SK-N-SH (cell line): ENCODE measurements at regions not wholly inside any gene's neighbourhood (a gene's known extent, or its start where the extent isn't known, plus 50 kb on each side); places are given as distances from the start of the nearest gene placed in this dataset.

ENCODE experiments used
- CTCF ChIA-PET: fragments of 300-600, 350-600 bp; formaldehyde crosslinking; extraction: SDS; loops from one replicate; lab custom pipeline; 2021; lab: Yijun Ruan, JAX
- POLR2A ChIA-PET: fragments of 350-600 bp; sonication (Branson Sonifier 250); formaldehyde crosslinking; extraction: SDS; loops from one replicate; lab custom pipeline; 2020; ENCODE audit warnings: antibody characterized with exemption, inconsistent platforms; lab: Yijun Ruan, JAX
- DNase-seq: peaks from one replicate; pipeline ENCODE4 v3.0.0; 2012
- H2AFZ ChIP-seq: fragments of 200-600 bp; sonication (generic); 2 replicates; pipeline ENCODE4 v1.8.1; 2016; ENCODE audit warnings: antibody characterized with exemption, mild to moderate bottlenecking, low read depth
- H3F3A ChIP-seq: fragments of 200-600 bp; sonication (generic); replicated peaks from 2 replicates; pipeline ENCODE3; 2016; ENCODE audit warnings: antibody characterized with exemption, mild to moderate bottlenecking; ENCODE audit not compliant: insufficient read depth
- H3K27ac ChIP-seq, 2 experiments: fragments of 200-500 bp in 1 of 2; fragments of 200-600 bp in 1 of 2; sonication (Bioruptor generic) in 1 of 2; sonication (generic), shearing (Covaris generic) in 1 of 2; 2 replicates each; pipeline versions ENCODE4 v1.5.1 to v1.6.1; 2014 to 2016; ENCODE audit warnings: low read depth in 2 of 2, inconsistent platforms in 1 of 2, low read length in 1 of 2, mild to moderate bottlenecking in 1 of 2, mixed read lengths in 1 of 2
- H3K27me3 ChIP-seq: fragments of 200-600 bp; sonication (generic), shearing (Covaris generic); 2 replicates; pipeline ENCODE4 v1.6.1; 2016; ENCODE audit warnings: mixed run types; ENCODE audit not compliant: insufficient read depth
- H3K36me3 ChIP-seq, 2 experiments: fragments of 200-500 bp in 1 of 2; fragments of 200-600 bp in 1 of 2; sonication (Bioruptor generic) in 1 of 2; sonication (generic) in 1 of 2; replicated peaks in 1 of 2; 2 replicates each; pipeline versions ENCODE3 to v1.5.1; 2014 to 2016; ENCODE audit warnings: low read length in 1 of 2, mild to moderate bottlenecking in 1 of 2; ENCODE audit not compliant: insufficient read depth in 2 of 2, control insufficient read depth in 1 of 2
- H3K4me1 ChIP-seq, 2 experiments: fragments of 200-500 bp in 1 of 2; fragments of 200-600 bp in 1 of 2; sonication (Bioruptor generic) in 1 of 2; sonication (generic), shearing (Covaris generic) in 1 of 2; 2 replicates each; pipeline versions ENCODE4 v1.5.1 to v1.6.1; 2014 to 2016; ENCODE audit warnings: low read depth in 1 of 2, low read length in 1 of 2, mixed run types in 1 of 2; ENCODE audit not compliant: insufficient read depth in 2 of 2, control insufficient read depth in 1 of 2
- H3K4me2 ChIP-seq: fragments of 200-600 bp; sonication (generic), shearing (Covaris generic); 2 replicates; pipeline ENCODE4 v1.6.1; 2017; ENCODE audit warnings: mixed run types
- H3K4me3 ChIP-seq, 2 experiments: fragments of 200-500 bp in 1 of 2; fragments of 200-600 bp in 1 of 2; sonication (Bioruptor generic) in 1 of 2; sonication (generic), shearing (Covaris generic) in 1 of 2; 2 replicates each; pipeline versions ENCODE4 v1.5.1 to v1.8.1; 2014 to 2016; ENCODE audit warnings: low read depth in 2 of 2, inconsistent platforms in 1 of 2, low read length in 1 of 2, mild to moderate bottlenecking in 1 of 2, mixed read lengths in 1 of 2, moderate library complexity in 1 of 2
- H3K79me2 ChIP-seq: fragments of 200-600 bp; sonication (generic); 2 replicates; pipeline ENCODE4 v1.8.1; 2017; ENCODE audit warnings: mild to moderate bottlenecking; ENCODE audit not compliant: insufficient read depth
- H3K9ac ChIP-seq: fragments of 200-600 bp; sonication (generic); 2 replicates; pipeline ENCODE4 v1.6.1; 2017; ENCODE audit warnings: mixed run types
- H3K9me2 ChIP-seq: fragments of 200-600 bp; sonication (generic); 2 replicates; pipeline ENCODE4 v1.6.1; 2017; ENCODE audit warnings: mixed run types
- H3K9me3 ChIP-seq: fragments of 200-600 bp; sonication (generic); 2 replicates; pipeline ENCODE4 v1.6.1; 2017; ENCODE audit warnings: mixed run types, mild to moderate bottlenecking, moderate library complexity
- H4K20me1 ChIP-seq: fragments of 200-600 bp; sonication (generic); 2 replicates; pipeline ENCODE4 v1.6.1; 2017; ENCODE audit warnings: mild to moderate bottlenecking, mixed run types; ENCODE audit not compliant: insufficient read depth
- CTCF ChIP-seq: fragments of 200-600 bp; sonication (generic); IDR thresholded peaks from 2 replicates; pipeline ENCODE4 v1.6.1; 2017; ENCODE audit warnings: antibody characterized with exemption, mild to moderate bottlenecking, moderate library complexity
- ELF1 ChIP-seq: IDR thresholded peaks from 2 replicates; pipeline ENCODE4 v1.4.0; 2012
- EP300 ChIP-seq, 2 experiments: IDR thresholded peaks; 2 replicates each; pipeline versions ENCODE4 v1.4.0 to v1.6.1; 2012; ENCODE audit warnings: borderline replicate concordance in 1 of 2, low read depth in 1 of 2, low read length in 1 of 2
- FOSL2 ChIP-seq: IDR thresholded peaks from 2 replicates; pipeline ENCODE4 v1.4.0; 2012; ENCODE audit warnings: low read depth, mild to moderate bottlenecking, moderate library complexity, borderline replicate concordance
- FOXJ3 ChIP-seq: sonication (generic); formaldehyde crosslinking; IDR thresholded peaks from 2 replicates; pipeline ENCODE4 v1.5.1; 2020; ENCODE audit warnings: mild to moderate bottlenecking, missing genetic modification reagents
- FOXM1 ChIP-seq: IDR thresholded peaks from 2 replicates; pipeline ENCODE4 v1.4.0; 2012; ENCODE audit warnings: low read depth, mild to moderate bottlenecking
- GABPA ChIP-seq: IDR thresholded peaks from 2 replicates; pipeline ENCODE4 v1.4.0; 2012; ENCODE audit warnings: low read depth, mild to moderate bottlenecking
- MXI1 ChIP-seq: IDR thresholded peaks from 2 replicates; pipeline ENCODE4 v1.6.1; 2012; ENCODE audit warnings: mild to moderate bottlenecking, low read depth, low read length, improper control_type of control experiment
- NFIC ChIP-seq: IDR thresholded peaks from 2 replicates; pipeline ENCODE4 v1.4.0; 2012; ENCODE audit warnings: borderline replicate concordance
- PBX3 ChIP-seq: IDR thresholded peaks from 2 replicates; pipeline ENCODE4; 2012
- RAD21 ChIP-seq: IDR thresholded peaks from 2 replicates; pipeline ENCODE4 v1.6.1; 2012; ENCODE audit warnings: mild to moderate bottlenecking, low read length
- REST ChIP-seq: IDR thresholded peaks from 2 replicates; pipeline ENCODE4 v1.6.1; 2012; ENCODE audit warnings: mild to moderate bottlenecking, low read depth, low read length, moderate library complexity
- SIN3A ChIP-seq: IDR thresholded peaks from 2 replicates; pipeline ENCODE4 v1.6.1; 2012; ENCODE audit warnings: low read depth, mild to moderate bottlenecking, low read length, moderate library complexity, borderline replicate concordance
- SMC3 ChIP-seq: IDR thresholded peaks from 2 replicates; pipeline ENCODE4 v1.6.1; 2012; ENCODE audit warnings: low read depth, low read length, improper control_type of control experiment
- TCF12 ChIP-seq: IDR thresholded peaks from 2 replicates; pipeline ENCODE4 v1.4.0; 2012
- TEAD4 ChIP-seq: IDR thresholded peaks from 2 replicates; pipeline ENCODE4 v1.4.0; 2012; ENCODE audit warnings: mild to moderate bottlenecking, borderline replicate concordance; ENCODE audit not compliant: insufficient read depth
- YY1 ChIP-seq: IDR thresholded peaks from 2 replicates; pipeline ENCODE4 v1.4.0; 2012; ENCODE audit warnings: low read depth, mild to moderate bottlenecking
- WGBS: methylation state at CpG from one replicate; pipeline ENCODE4 v1.1.6; 2017; ENCODE audit warnings: low lambda C conversion rate; 5-methylcytosine and 5-hydroxymethylcytosine counted together

- Histone ChIP-seq H3K36me3 (no peaks in the 10 kb centered on the region), H3K9me3 (no peaks in the 10 kb centered on the region), H3K4me3 (no peak overlapping the region), H2AFZ (no peak overlapping the region), H3K4me2 (no peak overlapping the region), H3K27me3 (no peaks in the 10 kb centered on the region), H3K79me2 (no peaks in the 10 kb centered on the region), H3K4me1 (no peaks in the 10 kb centered on the region), H3F3A (no peaks in the 10 kb centered on the region), H3K27ac (no peak overlapping the region), H3K9ac (no peak overlapping the region), H4K20me1 (no peaks in the 10 kb centered on the region), H3K9me2 (peaks cover 5% of the 10 kb centered on the region; the same call in 1 of the 2 replicates)
- DNase-seq: no peak
- WGBS: 3% methylated on average over 2 of the region's 2 CpGs
- CTCF ChIA-PET: no interaction called here
- TF ChIP-seq YY1: no peak
- no peak for TF ChIP-seq NFIC
- TF ChIP-seq MXI1: no peak
- no peak for TF ChIP-seq RAD21
- TF ChIP-seq FOXJ3 (CRISPR knock-in tag): no peak
- no peak for TF ChIP-seq TCF12
- TF ChIP-seq TEAD4: no peak
- TF ChIP-seq SIN3A: no peak
- TF ChIP-seq PBX3: no peak
- TF ChIP-seq FOXM1: no peak
- TF ChIP-seq ELF1: no peak
- TF ChIP-seq GABPA: no peak
- no peak for TF ChIP-seq SMC3
- TF ChIP-seq EP300 (IDR thresholded peaks at IDR 0.05; ENCODE audit: borderline replicate concordance in 1 of 2, low read depth in 1 of 2, low read length in 1 of 2): no peak
- TF ChIP-seq CTCF: no peak
- no peak for TF ChIP-seq FOSL2
- TF ChIP-seq REST: no peak
- POLR2A ChIA-PET: no interaction called here
Measured at GRCh38 chr4:60344908-60345307, 855.2 kb upstream of the ADGRL3 start.
